Cardiac muscle cell (in vitro differentiated cells and primary cell): ENCODE measurements at regions not wholly inside any gene's neighbourhood (a gene's known extent, or its start where the extent isn't known, plus 50 kb on each side); places are given as distances from the start of the nearest gene placed in this dataset.

ENCODE experiments used
- DNase-seq, 2 donors: peaks; one replicate each; pipeline versions ENCODE4 v3.0.0 to v3.0.0-alpha.2; 2010 to 2017; ENCODE audit warnings: low read depth in 1 of 2, low spot score in 1 of 2
- H3K27ac ChIP-seq: fragments of 200-600 bp; sonication (generic); 2 replicates; pipeline ENCODE4 v1.5.1; 2016
- H3K27me3 ChIP-seq: fragments of 200-600 bp; sonication (generic); 2 replicates; pipeline ENCODE4 v1.6.0; 2016; ENCODE audit warnings: control low read depth
- H3K36me3 ChIP-seq: fragments of 200-600 bp; sonication (generic); 2 replicates; pipeline ENCODE4 v1.5.1; 2016; ENCODE audit warnings: control low read depth
- H3K4me1 ChIP-seq: fragments of 200-600 bp; sonication (generic); 2 replicates; pipeline ENCODE4 v1.8.1; 2017; ENCODE audit warnings: low read depth, mild to moderate bottlenecking, mixed run types
- H3K4me3 ChIP-seq: fragments of 200-600 bp; sonication (generic); 2 replicates; pipeline ENCODE4 v1.5.1; 2016; ENCODE audit warnings: mild to moderate bottlenecking
- H3K9me3 ChIP-seq: fragments of 200-600 bp; sonication (generic); 2 replicates; pipeline ENCODE4 v1.5.1; 2017; ENCODE audit warnings: low read depth, mild to moderate bottlenecking, control low read depth
- TF ChIP-seq, protein P1 (sequence below): IDR thresholded peaks from 2 replicates; pipeline ENCODE4 v1.5.1; 2012; ENCODE audit warnings: low read depth, mild to moderate bottlenecking, low read length

DNA sequence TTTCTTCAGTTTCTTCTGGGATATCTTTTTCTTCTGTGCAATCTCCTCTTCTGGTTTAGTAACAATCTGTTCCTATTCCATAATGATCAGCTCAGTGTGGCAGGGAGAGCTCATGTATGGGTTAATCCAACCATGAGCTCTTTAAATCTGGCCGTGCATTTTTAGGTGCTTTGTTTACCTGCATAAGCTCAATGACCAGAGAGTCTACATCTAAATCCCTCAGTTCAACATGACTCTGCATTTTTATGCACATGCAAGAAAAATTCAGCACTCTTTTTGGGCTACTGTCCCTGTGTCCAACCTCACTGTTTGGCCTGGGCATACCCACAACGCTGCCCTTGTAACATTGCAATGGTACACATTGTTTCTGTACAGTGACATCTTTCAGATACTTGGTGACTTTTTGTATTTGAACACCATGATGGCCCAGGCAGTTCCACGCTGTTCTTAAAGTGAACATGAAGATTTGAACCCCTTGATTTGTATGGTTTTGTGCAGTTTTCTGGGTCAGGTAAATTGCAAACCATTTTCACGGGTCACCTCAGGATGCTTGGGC, 243.3 kb upstream of the SRRM4 start:
- DNase-seq, result no peak
- Histone ChIP-seq H3K4me3 (no peak overlapping the region), H3K36me3 (no peaks in the 10 kb centered on the region), H3K27ac (no peak overlapping the region), H3K4me1 (no peaks in the 10 kb centered on the region), H3K9me3 (no peaks in the 10 kb centered on the region), H3K27me3 (no peaks in the 10 kb centered on the region)
- TF ChIP-seq, protein P1, sequence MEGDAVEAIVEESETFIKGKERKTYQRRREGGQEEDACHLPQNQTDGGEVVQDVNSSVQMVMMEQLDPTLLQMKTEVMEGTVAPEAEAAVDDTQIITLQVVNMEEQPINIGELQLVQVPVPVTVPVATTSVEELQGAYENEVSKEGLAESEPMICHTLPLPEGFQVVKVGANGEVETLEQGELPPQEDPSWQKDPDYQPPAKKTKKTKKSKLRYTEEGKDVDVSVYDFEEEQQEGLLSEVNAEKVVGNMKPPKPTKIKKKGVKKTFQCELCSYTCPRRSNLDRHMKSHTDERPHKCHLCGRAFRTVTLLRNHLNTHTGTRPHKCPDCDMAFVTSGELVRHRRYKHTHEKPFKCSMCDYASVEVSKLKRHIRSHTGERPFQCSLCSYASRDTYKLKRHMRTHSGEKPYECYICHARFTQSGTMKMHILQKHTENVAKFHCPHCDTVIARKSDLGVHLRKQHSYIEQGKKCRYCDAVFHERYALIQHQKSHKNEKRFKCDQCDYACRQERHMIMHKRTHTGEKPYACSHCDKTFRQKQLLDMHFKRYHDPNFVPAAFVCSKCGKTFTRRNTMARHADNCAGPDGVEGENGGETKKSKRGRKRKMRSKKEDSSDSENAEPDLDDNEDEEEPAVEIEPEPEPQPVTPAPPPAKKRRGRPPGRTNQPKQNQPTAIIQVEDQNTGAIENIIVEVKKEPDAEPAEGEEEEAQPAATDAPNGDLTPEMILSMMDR, result no peak

DNA sequence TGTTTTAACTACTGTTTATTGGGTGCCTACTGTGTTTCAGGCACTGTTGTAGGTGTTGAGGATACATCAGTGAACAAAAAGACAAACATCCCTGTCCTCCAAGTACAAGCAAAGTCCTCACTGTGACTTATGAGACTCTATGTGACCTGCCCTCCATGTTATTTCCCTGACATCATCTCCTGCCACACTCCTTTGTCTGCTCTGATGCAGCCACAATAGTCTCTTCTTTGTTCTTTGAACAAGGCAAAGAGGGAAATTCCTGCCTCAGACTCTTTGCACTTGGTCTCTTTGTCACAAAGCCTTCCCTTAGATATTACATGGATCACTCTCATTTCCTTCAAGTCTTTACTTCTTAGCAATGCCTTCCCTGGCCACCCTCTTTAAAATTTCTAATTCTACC, 240.1 kb upstream of the SRRM4 start:
- no peaks in the 10 kb centered on the region for H3K9me3 ChIP-seq
- no peak for DNase-seq
- no peaks in the 10 kb centered on the region for H3K4me1 ChIP-seq
- TF ChIP-seq, protein P1, result no peak
- H3K27me3 ChIP-seq, result no peaks in the 10 kb centered on the region
- H3K27ac ChIP-seq, result no peak overlapping the region
- no peak overlapping the region for H3K4me3 ChIP-seq
- H3K36me3 ChIP-seq, result no peaks in the 10 kb centered on the region

DNA sequence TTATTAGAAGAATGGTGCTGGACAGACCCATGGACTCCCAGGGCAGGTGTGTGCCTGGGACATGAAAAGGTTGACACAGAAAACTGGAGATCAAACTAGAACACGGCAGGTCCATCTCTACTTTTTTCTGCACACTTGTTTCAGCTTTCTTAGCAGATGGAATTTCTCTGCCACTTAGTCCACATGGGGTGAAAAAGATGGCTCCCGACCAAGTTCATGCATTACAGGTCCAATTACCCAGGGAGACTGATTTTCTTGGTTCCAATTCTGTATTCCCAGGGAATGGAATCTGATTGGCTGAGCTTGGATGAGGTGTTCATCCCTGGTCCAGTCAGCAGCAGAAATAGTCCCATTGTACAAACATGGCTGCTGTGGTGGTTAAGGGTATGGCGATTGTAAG, 238.9 kb upstream of the SRRM4 start:
- Histone ChIP-seq H3K27me3 (no peaks in the 10 kb centered on the region), H3K4me3 (no peak overlapping the region), H3K4me1 (no peaks in the 10 kb centered on the region), H3K27ac (no peak overlapping the region), H3K36me3 (no peaks in the 10 kb centered on the region), H3K9me3 (no peaks in the 10 kb centered on the region)
- TF ChIP-seq, protein P1, result no peak
- DNase-seq, result no peak

DNA sequence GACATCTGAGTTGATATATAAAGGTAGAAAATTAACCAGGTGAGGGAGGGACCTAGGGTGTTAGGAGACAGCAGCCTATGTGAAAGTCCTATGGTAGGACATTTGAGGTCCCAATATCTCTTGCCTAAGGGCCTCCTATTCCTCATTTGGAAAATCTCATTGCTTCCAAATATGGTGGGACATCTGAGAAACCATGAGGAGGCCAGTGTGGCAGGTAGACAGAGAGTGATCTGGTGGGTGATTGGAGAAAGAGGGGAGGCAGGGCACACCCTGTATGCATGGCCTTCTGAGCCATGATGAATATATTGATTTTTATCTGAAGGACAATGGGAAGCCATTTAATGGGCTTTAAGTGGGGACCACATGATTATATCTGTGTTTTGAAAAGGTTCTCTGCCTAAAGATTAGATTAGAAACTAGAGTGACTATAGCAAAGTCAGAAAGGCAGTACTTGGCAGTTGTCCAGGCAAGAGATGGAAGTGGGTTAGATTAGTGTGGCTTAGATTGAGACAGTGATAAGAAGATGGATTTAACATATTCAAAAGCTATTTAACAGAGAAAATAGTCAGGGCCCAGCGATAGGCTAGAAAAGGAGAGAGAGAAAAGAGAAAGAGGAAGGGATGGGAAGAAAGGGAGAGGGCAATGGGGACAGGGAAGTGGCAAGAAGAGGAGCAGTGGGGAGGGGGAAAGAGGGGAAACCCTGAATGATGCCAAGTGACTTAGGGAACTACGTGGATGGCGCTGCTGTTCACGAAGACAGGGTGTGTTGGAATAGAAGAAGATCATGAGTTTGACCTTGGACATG, 237.2 kb upstream of the SRRM4 start:
- no peaks in the 10 kb centered on the region for H3K9me3 ChIP-seq
- DNase-seq, result no peak
- no peaks in the 10 kb centered on the region for H3K4me1 ChIP-seq
- H3K27me3 ChIP-seq, result no peaks in the 10 kb centered on the region
- no peak overlapping the region for H3K27ac ChIP-seq
- TF ChIP-seq, protein P1, result no peak
- H3K36me3 ChIP-seq, result no peaks in the 10 kb centered on the region
- H3K4me3 ChIP-seq, result no peak overlapping the region

DNA sequence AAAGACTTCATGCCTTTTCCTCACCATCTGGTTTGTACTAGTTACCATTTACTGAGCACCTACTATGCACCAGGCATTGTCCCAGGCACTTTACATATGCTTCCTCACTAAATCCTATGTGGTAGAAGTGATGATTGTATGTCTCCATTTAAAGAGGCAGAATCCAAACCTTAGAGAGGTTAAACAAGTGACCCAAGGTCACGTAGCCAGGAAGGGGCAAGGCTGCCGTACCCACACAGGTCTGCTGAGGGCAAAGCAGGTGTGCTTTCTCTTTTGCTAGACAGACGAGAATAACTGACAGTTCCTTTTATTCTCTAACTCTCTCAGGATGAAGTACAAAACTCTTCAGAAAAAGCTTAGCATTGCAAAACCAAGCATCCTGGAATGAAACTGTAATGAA, 235.2 kb upstream of the SRRM4 start:
- DNase-seq, result no peak
- Histone ChIP-seq H3K4me3 (no peak overlapping the region), H3K4me1 (no peaks in the 10 kb centered on the region), H3K27ac (no peak overlapping the region), H3K27me3 (no peaks in the 10 kb centered on the region), H3K9me3 (no peaks in the 10 kb centered on the region), H3K36me3 (no peaks in the 10 kb centered on the region)
- TF ChIP-seq, protein P1, result no peak
